Fibroblast of lung (primary cell): ENCODE measurements at regions not wholly inside any gene's neighbourhood (a gene's known extent, or its start where the extent isn't known, plus 50 kb on each side); places are given as distances from the start of the nearest gene placed in this dataset.

Experiments
- CTCF ChIP-seq, 2 donors: IDR thresholded peaks in 1 of 2; conservative IDR thresholded peaks in 1 of 2; 1 replicate in 1 of 2; 2 replicates in 1 of 2; pipeline ENCODE4 v1.5.1; 2011 to 2012; ENCODE audit warnings: low read length in 2 of 2, control low read depth in 1 of 2, inconsistent platforms in 1 of 2, low read depth in 1 of 2, mild to moderate bottlenecking in 1 of 2
- EZH2 ChIP-seq: IDR thresholded peaks from 2 replicates; pipeline ENCODE4 v1.5.1; 2012; ENCODE audit warnings: low read length, control low read depth, mild to moderate bottlenecking; ENCODE audit errors: missing control alignments

GRCh38 chr16:79334127-79334526, 266.4 kb downstream of the MAF start:
- TF ChIP-seq CTCF (conservative IDR thresholded peaks at IDR 0.05 in 1 of 2, IDR thresholded peaks at IDR 0.05 in 1 of 2; ENCODE audit: low read depth in 1 of 2, low read length in 2 of 2) (no peak), EZH2 (no peak)
